Smooth muscle cell (in vitro differentiated cells): ENCODE measurements at regions not wholly inside any gene's neighbourhood (a gene's known extent, or its start where the extent isn't known, plus 50 kb on each side); places are given as distances from the start of the nearest gene placed in this dataset.
A peak's percentile ranks its signal among the peaks of the same experiment; 100 is the strongest.

Source experiments
- DNase-seq: peaks from one replicate; lab custom pipeline; 2025; ENCODE audit not compliant: unreplicated experiment; lab: John Stamatoyannopoulos, UW
- H2AFZ ChIP-seq: fragments of 200-600 bp; sonication (generic); 2 replicates; pipeline ENCODE4 v1.6.0; 2016; ENCODE audit warnings: antibody characterized with exemption, low read depth, mild to moderate bottlenecking
- H3F3A ChIP-seq: fragments of 200-600 bp; sonication (generic); 2 replicates; pipeline ENCODE4 v1.6.0; 2017; ENCODE audit warnings: antibody characterized with exemption, low read depth
- H3K27ac ChIP-seq: fragments of 200-600 bp; sonication (generic); 2 replicates; pipeline ENCODE4 v1.5.1; 2016; ENCODE audit warnings: low read depth, mild to moderate bottlenecking
- H3K27me3 ChIP-seq: fragments of 200-600 bp; sonication (generic); 2 replicates; pipeline ENCODE4 v1.6.1; 2016; ENCODE audit warnings: low read depth, mild to moderate bottlenecking
- H3K36me3 ChIP-seq: fragments of 200-600 bp; sonication (generic); 2 replicates; pipeline ENCODE4 v1.5.1; 2016; ENCODE audit warnings: low read depth
- H3K4me1 ChIP-seq: fragments of 200-600 bp; sonication (generic); 2 replicates; pipeline ENCODE4 v1.5.1; 2016; ENCODE audit warnings: low read depth
- H3K4me2 ChIP-seq: fragments of 200-600 bp; sonication (generic); 2 replicates; pipeline ENCODE4 v1.6.0; 2016; ENCODE audit warnings: mild to moderate bottlenecking
- H3K4me3 ChIP-seq: fragments of 200-600 bp; sonication (generic); 2 replicates; pipeline ENCODE4 v1.5.1; 2016; ENCODE audit warnings: mild to moderate bottlenecking
- H3K79me2 ChIP-seq: fragments of 200-600 bp; sonication (generic); 2 replicates; pipeline ENCODE4 v1.6.0; 2016; ENCODE audit warnings: low read depth, mild to moderate bottlenecking
- H3K9ac ChIP-seq: fragments of 200-600 bp; sonication (generic); 2 replicates; pipeline ENCODE4 v1.6.0; 2016; ENCODE audit warnings: low read depth
- H3K9me3 ChIP-seq: fragments of 200-600 bp; sonication (generic); replicated peaks from 2 replicates; pipeline ENCODE4 v1.5.1; 2016; ENCODE audit warnings: low read depth
- H4K20me1 ChIP-seq: fragments of 200-600 bp; sonication (generic); 2 replicates; pipeline ENCODE4 v1.6.0; 2016; ENCODE audit warnings: low read depth
- CTCF ChIP-seq: fragments of 200-600 bp; sonication (generic); IDR thresholded peaks from 2 replicates; pipeline ENCODE4 v1.5.1; 2017; ENCODE audit warnings: borderline replicate concordance, mild to moderate bottlenecking, antibody characterized with exemption; ENCODE audit not compliant: insufficient read depth, poor library complexity, severe bottlenecking
- WGBS: methylation state at CpG from one replicate; pipeline ENCODE4 v1.1.7; 2016; ENCODE audit warnings: low lambda C conversion rate; 5-methylcytosine and 5-hydroxymethylcytosine counted together

DNA sequence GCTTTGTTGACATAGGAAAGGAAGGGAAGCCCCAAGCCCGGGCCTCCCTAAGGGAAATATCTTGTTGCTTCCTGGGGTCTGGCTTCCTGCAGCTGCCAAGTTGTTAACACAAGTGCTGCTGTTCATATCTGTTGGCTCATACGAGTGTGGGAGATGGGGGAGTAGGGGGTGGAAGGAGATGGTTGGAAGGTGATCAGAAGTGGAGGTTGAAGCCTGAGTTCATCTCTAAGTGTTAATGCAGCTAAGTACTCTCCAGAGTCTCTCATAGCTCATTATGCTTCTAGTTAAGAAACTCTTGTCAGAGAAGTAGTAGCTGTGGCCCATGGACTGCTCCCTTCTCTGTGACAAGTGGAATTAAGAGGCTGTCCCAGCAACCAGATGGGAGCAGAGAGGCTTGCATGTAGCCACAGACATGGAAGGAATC is 319.2 kb upstream of the SPAG17 start:
- Histone ChIP-seq H3K9ac (no peak overlapping the region), H3K36me3 (no peaks in the 10 kb centered on the region), H4K20me1 (no peaks in the 10 kb centered on the region), H2AFZ (peak overlapping the region; percentile 75), H3K4me2 (no peak overlapping the region), H3K4me3 (no peak overlapping the region), H3K27me3 (no peaks in the 10 kb centered on the region), H3K4me1 (no peaks in the 10 kb centered on the region), H3F3A (no peaks in the 10 kb centered on the region), H3K27ac (no peak overlapping the region), H3K9me3 (no peaks in the 10 kb centered on the region), H3K79me2 (no peaks in the 10 kb centered on the region)
- WGBS, result 13% methylated on average over 2 of the region's 2 CpGs
- no peak for TF ChIP-seq CTCF
- DNase-seq, result no peak

- Histone ChIP-seq H3K79me2 (no peaks in the 10 kb centered on the region), H3K4me3 (no peak overlapping the region), H3K36me3 (no peaks in the 10 kb centered on the region), H3K9me3 (no peaks in the 10 kb centered on the region), H3K27me3 (no peaks in the 10 kb centered on the region), H3K9ac (no peak overlapping the region), H3F3A (no peaks in the 10 kb centered on the region), H3K27ac (no peak overlapping the region), H4K20me1 (no peaks in the 10 kb centered on the region), H2AFZ (peak overlapping the region; percentile 75), H3K4me1 (no peaks in the 10 kb centered on the region), H3K4me2 (no peak overlapping the region)
- DNase-seq, result no peak
- no peak for TF ChIP-seq CTCF
These were observed 318.7 kb upstream of the SPAG17 start for GRCh38 chr1:118503752-118504151.

GRCh38 chr1:118494998-118495397 is 310.0 kb upstream of the SPAG17 start:
- Histone ChIP-seq H3K79me2 (no peaks in the 10 kb centered on the region), H3K27me3 (no peaks in the 10 kb centered on the region), H3K4me2 (no peak overlapping the region), H3K4me1 (no peaks in the 10 kb centered on the region), H3K4me3 (no peak overlapping the region), H3F3A (no peaks in the 10 kb centered on the region), H2AFZ (no peak overlapping the region), H3K9ac (no peak overlapping the region), H3K36me3 (no peaks in the 10 kb centered on the region), H3K9me3 (no peaks in the 10 kb centered on the region), H4K20me1 (no peaks in the 10 kb centered on the region), H3K27ac (no peak overlapping the region)
- TF ChIP-seq CTCF, result no peak
- DNase-seq, result no peak
- 92% methylated on average over 1 of the region's 1 CpG for WGBS

- Histone ChIP-seq H3F3A (no peaks in the 10 kb centered on the region), H3K27me3 (no peaks in the 10 kb centered on the region), H4K20me1 (no peaks in the 10 kb centered on the region), H3K4me1 (peaks cover 6% of the 10 kb centered on the region), H3K9me3 (no peaks in the 10 kb centered on the region), H2AFZ (no peak overlapping the region), H3K27ac (no peak overlapping the region), H3K9ac (no peak overlapping the region), H3K4me3 (no peak overlapping the region), H3K36me3 (no peaks in the 10 kb centered on the region), H3K79me2 (no peaks in the 10 kb centered on the region), H3K4me2 (no peak overlapping the region)
- DNase-seq, result no peak
- 47% methylated on average over 3 of the region's 3 CpGs for WGBS
- TF ChIP-seq CTCF, result no peak
These were observed 303.8 kb upstream of the SPAG17 start for GRCh38 chr1:118488787-118489186.
